ENCODE measurements at regions not wholly inside any gene's neighbourhood (a gene's known extent, or its start where the extent isn't known, plus 50 kb on each side); places are given as distances from the start of the nearest gene placed in this dataset.

- no peak overlapping the region for H3K4me3 Mint-ChIP-seq
- Histone ChIP-seq H2AFZ (no peak overlapping the region), H3K27ac (ENCODE audit: low read depth) (no peak overlapping the region), H3F3A (replicated peaks; ENCODE audit: low read depth) (no peaks in the 10 kb centered on the region), H3K4me3 (no peak overlapping the region), H3K4me2 (no peak overlapping the region), H3K4me1 (ENCODE audit: insufficient read depth) (no peaks in the 10 kb centered on the region), H3K27me3 (ENCODE audit: insufficient read depth) (no peaks in the 10 kb centered on the region), H4K20me1 (replicated peaks; ENCODE audit: insufficient read depth) (no peaks in the 10 kb centered on the region), H3K9me2 (ENCODE audit: insufficient read depth) (peaks cover 7% of the 10 kb centered on the region; the same call in 1 of the 2 replicates), H3K79me2 (replicated peaks; ENCODE audit: insufficient read depth) (no peaks in the 10 kb centered on the region), H3K36me3 (ENCODE audit: insufficient read depth) (no peaks in the 10 kb centered on the region)
- TF ChIP-seq EZH2 (IDR thresholded peaks at IDR 0.05; ENCODE audit: low read depth, unreplicated experiment) (no peak), NANOG (IDR thresholded peaks at IDR 0.05; ENCODE audit: borderline replicate concordance) (no peak), CTCF (conservative IDR thresholded peaks at IDR 0.05; ENCODE audit: low read depth in 2 of 2) (no peak), STAT1 (IDR thresholded peaks at IDR 0.05; ENCODE audit: unreplicated experiment) (no peak)
- TF ChIP-seq, protein P1, sequence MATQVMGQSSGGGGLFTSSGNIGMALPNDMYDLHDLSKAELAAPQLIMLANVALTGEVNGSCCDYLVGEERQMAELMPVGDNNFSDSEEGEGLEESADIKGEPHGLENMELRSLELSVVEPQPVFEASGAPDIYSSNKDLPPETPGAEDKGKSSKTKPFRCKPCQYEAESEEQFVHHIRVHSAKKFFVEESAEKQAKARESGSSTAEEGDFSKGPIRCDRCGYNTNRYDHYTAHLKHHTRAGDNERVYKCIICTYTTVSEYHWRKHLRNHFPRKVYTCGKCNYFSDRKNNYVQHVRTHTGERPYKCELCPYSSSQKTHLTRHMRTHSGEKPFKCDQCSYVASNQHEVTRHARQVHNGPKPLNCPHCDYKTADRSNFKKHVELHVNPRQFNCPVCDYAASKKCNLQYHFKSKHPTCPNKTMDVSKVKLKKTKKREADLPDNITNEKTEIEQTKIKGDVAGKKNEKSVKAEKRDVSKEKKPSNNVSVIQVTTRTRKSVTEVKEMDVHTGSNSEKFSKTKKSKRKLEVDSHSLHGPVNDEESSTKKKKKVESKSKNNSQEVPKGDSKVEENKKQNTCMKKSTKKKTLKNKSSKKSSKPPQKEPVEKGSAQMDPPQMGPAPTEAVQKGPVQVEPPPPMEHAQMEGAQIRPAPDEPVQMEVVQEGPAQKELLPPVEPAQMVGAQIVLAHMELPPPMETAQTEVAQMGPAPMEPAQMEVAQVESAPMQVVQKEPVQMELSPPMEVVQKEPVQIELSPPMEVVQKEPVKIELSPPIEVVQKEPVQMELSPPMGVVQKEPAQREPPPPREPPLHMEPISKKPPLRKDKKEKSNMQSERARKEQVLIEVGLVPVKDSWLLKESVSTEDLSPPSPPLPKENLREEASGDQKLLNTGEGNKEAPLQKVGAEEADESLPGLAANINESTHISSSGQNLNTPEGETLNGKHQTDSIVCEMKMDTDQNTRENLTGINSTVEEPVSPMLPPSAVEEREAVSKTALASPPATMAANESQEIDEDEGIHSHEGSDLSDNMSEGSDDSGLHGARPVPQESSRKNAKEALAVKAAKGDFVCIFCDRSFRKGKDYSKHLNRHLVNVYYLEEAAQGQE (IDR thresholded peaks at IDR 0.05; ENCODE audit: unreplicated experiment): no peak
- no peaks in the 10 kb centered on the region for H3K4me1 Mint-ChIP-seq
- H3K36me3 Mint-ChIP-seq (ENCODE audit: low read depth): peaks cover 17% of the 10 kb centered on the region
- DNase-seq (ENCODE audit: low spot score) (no peak), ATAC-seq (no peak)
- peaks cover 2% of the 10 kb centered on the region for H3K27me3 Mint-ChIP-seq (ENCODE audit: insufficient read depth, low read depth, poor library complexity)
- H3K9me3 Mint-ChIP-seq: peaks cover 40% of the 10 kb centered on the region
- no peak overlapping the region for H3K27ac Mint-ChIP-seq
Measured at GRCh38 chr14:104526723-104527645, 52.6 kb upstream of the C14orf180 start.

GRCh38 chr14:104527857-104528459 lies 51.6 kb upstream of the C14orf180 start:
- Mint-ChIP-seq H3K36me3 (ENCODE audit: low read depth) (peaks cover 17% of the 10 kb centered on the region), H3K4me3 (no peak overlapping the region), H3K9me3 (peaks cover 40% of the 10 kb centered on the region), H3K4me1 (no peaks in the 10 kb centered on the region), H3K27me3 (ENCODE audit: insufficient read depth, low read depth, poor library complexity) (peaks cover 2% of the 10 kb centered on the region), H3K27ac (no peak overlapping the region)
- no peak for TF ChIP-seq NANOG (IDR thresholded peaks at IDR 0.05; ENCODE audit: borderline replicate concordance)
- TF ChIP-seq POLR2AphosphoS5 (IDR thresholded peaks at IDR 0.05; ENCODE audit: low read depth): no peak
- no peak for TF ChIP-seq EZH2 (IDR thresholded peaks at IDR 0.05; ENCODE audit: low read depth, unreplicated experiment)
- no peak for TF ChIP-seq EZH2phosphoT487 (IDR thresholded peaks at IDR 0.05; ENCODE audit: unreplicated experiment)
- Histone ChIP-seq H3K4me2 (no peak overlapping the region), H3K4me3 (no peak overlapping the region), H3K9me2 (ENCODE audit: insufficient read depth) (peaks cover 7% of the 10 kb centered on the region; the same call in 1 of the 2 replicates), H3F3A (replicated peaks; ENCODE audit: low read depth) (no peaks in the 10 kb centered on the region), H3K27me3 (ENCODE audit: insufficient read depth) (no peaks in the 10 kb centered on the region), H4K20me1 (replicated peaks; ENCODE audit: insufficient read depth) (no peaks in the 10 kb centered on the region), H3K79me2 (replicated peaks; ENCODE audit: insufficient read depth) (no peaks in the 10 kb centered on the region), H2AFZ (no peak overlapping the region), H3K36me3 (ENCODE audit: insufficient read depth) (no peaks in the 10 kb centered on the region), H3K4me1 (ENCODE audit: insufficient read depth) (no peaks in the 10 kb centered on the region), H3K27ac (ENCODE audit: low read depth) (no peak overlapping the region)
- no peak for DNase-seq (ENCODE audit: low spot score)
- no peak for ATAC-seq

Data from GM23338 (cell line).